Esophagus mucosa (tissue), 1 donor: ENCODE measurements at regions not wholly inside any gene's neighbourhood (a gene's known extent, or its start where the extent isn't known, plus 50 kb on each side); places are given as distances from the start of the nearest gene placed in this dataset.

Experiments used
- ATAC-seq: fragments of 200-7000 bp; cut with Tn5 transposase; one replicate; pipeline ENCODE4 v1.9.1; 2020
- donor health status: DM: yes; HTN: yes; CAD: no.

GRCh38 chr20:12762725-12763124, 246.0 kb upstream of the SPTLC3 start:
- no peak for ATAC-seq

GRCh38 chr20:12763406-12763805, 245.4 kb upstream of the SPTLC3 start:
- no peak for ATAC-seq

GRCh38 chr20:12764053-12764452, 244.7 kb upstream of the SPTLC3 start:
- no peak for ATAC-seq

- ATAC-seq = no peak
Observed at GRCh38 chr20:12764851-12765250, 243.9 kb upstream of the SPTLC3 start.

- no peak for ATAC-seq
Observed at GRCh38 chr20:12773936-12774335, 234.8 kb upstream of the SPTLC3 start.

GRCh38 chr20:12775041-12775440, 233.7 kb upstream of the SPTLC3 start:
- no peak for ATAC-seq

GRCh38 chr20:12777016-12777415, 231.8 kb upstream of the SPTLC3 start:
- ATAC-seq = no peak

GRCh38 chr20:12786276-12786675, 222.5 kb upstream of the SPTLC3 start:
- no peak for ATAC-seq

- ATAC-seq = no peak
Observed at GRCh38 chr20:12788632-12789299, 220.0 kb upstream of the SPTLC3 start.

- no peak for ATAC-seq
Observed at GRCh38 chr20:12790859-12791258, 217.9 kb upstream of the SPTLC3 start.

- no peak for ATAC-seq
Observed at GRCh38 chr20:12798286-12798685, 210.5 kb upstream of the SPTLC3 start.

- no peak for ATAC-seq
Observed at GRCh38 chr20:12808006-12808567, 200.7 kb upstream of the SPTLC3 start.

GRCh38 chr20:12815231-12815768, 193.5 kb upstream of the SPTLC3 start:
- no peak for ATAC-seq

- no peak for ATAC-seq
Observed at GRCh38 chr20:12815778-12816408, 192.9 kb upstream of the SPTLC3 start.

- ATAC-seq = no peak
Observed at GRCh38 chr20:12821249-12821648, 187.5 kb upstream of the SPTLC3 start.

GRCh38 chr20:12823734-12824133, 185.0 kb upstream of the SPTLC3 start:
- ATAC-seq = no peak

- no peak for ATAC-seq
Observed at GRCh38 chr20:12824328-12825225, 184.2 kb upstream of the SPTLC3 start.

- ATAC-seq = no peak
Observed at GRCh38 chr20:12825226-12825595, 183.6 kb upstream of the SPTLC3 start.

GRCh38 chr20:12827816-12828385, 180.9 kb upstream of the SPTLC3 start:
- ATAC-seq = no peak

- ATAC-seq = no peak
Observed at GRCh38 chr20:12829170-12829569, 179.6 kb upstream of the SPTLC3 start.

GRCh38 chr20:12833861-12834260, 174.9 kb upstream of the SPTLC3 start:
- ATAC-seq = no peak

- ATAC-seq = no peak
Observed at GRCh38 chr20:12835999-12836398, 172.8 kb upstream of the SPTLC3 start.

- no peak for ATAC-seq
Observed at GRCh38 chr20:12837646-12838045, 171.1 kb upstream of the SPTLC3 start.
